Suprapubic skin (tissue), 4 donors: ENCODE measurements at regions not wholly inside any gene's neighbourhood (a gene's known extent, or its start where the extent isn't known, plus 50 kb on each side); places are given as distances from the start of the nearest gene placed in this dataset.

Source experiments
- DNase-seq, 2 donors: peaks; one replicate each; pipeline ENCODE4 v3.0.0-alpha.2; 2019; ENCODE audit warnings: low spot score in 2 of 2
- H3K27ac ChIP-seq: fragments of 200-600 bp; sonication (generic); one replicate; pipeline ENCODE4 v1.5.1; 2019
- H3K27me3 ChIP-seq: fragments of 200-600 bp; sonication (generic); one replicate; pipeline ENCODE4 v1.5.1; 2019
- H3K36me3 ChIP-seq: fragments of 200-600 bp; sonication (generic); one replicate; pipeline ENCODE4 v1.5.1; 2019
- H3K4me1 ChIP-seq: fragments of 200-600 bp; sonication (generic); one replicate; pipeline ENCODE4 v1.5.1; 2019
- H3K4me3 ChIP-seq: fragments of 200-600 bp; sonication (generic); one replicate; pipeline ENCODE4 v1.5.1; 2019; ENCODE audit warnings: mild to moderate bottlenecking
- H3K9me3 ChIP-seq: fragments of 200-600 bp; sonication (generic); one replicate; pipeline ENCODE4 v1.5.1; 2019
- EP300 ChIP-seq: sonication (generic); formaldehyde crosslinking; IDR thresholded peaks from one replicate; pipeline ENCODE4 v1.6.1; 2017; ENCODE audit warnings: antibody characterized with exemption
- POLR2A ChIP-seq, 2 donors: fragments of 450-650 bp; IDR thresholded peaks; one replicate each; pipeline ENCODE4 v1.6.1; 2017; ENCODE audit warnings: antibody characterized with exemption in 2 of 2, mild to moderate bottlenecking in 2 of 2, moderate library complexity in 2 of 2
- POLR2AphosphoS5 ChIP-seq, 3 donors: sonication (generic); formaldehyde crosslinking; IDR thresholded peaks; one replicate each; pipeline ENCODE4 v1.6.1; 2017; ENCODE audit warnings: antibody characterized with exemption in 3 of 3
- WGBS: methylation state at CpG from one replicate; pipeline ENCODE4 v1.1.5; 2018; 5-methylcytosine and 5-hydroxymethylcytosine counted together
- TF ChIP-seq, protein P1 (sequence below), 2 donors: fragments of 200-600 bp in 1 of 2; fragments of 450-650 bp in 1 of 2; sonication (generic) in 1 of 2; IDR thresholded peaks; one replicate each; pipeline ENCODE4 v1.5.1; 2016 to 2019; ENCODE audit warnings: antibody characterized with exemption in 2 of 2, mild to moderate bottlenecking in 1 of 2, moderate library complexity in 1 of 2

GRCh38 chr4:22869235-22869634 lies 176.5 kb downstream of the GBA3 start:
- Histone ChIP-seq H3K27me3 (no peaks in the 10 kb centered on the region), H3K36me3 (no peaks in the 10 kb centered on the region), H3K9me3 (no peaks in the 10 kb centered on the region), H3K27ac (no peak overlapping the region), H3K4me3 (no peak overlapping the region), H3K4me1 (no peaks in the 10 kb centered on the region)
- DNase-seq: no peak
- 35% methylated on average over 3 of the region's 3 CpGs for WGBS
- TF ChIP-seq POLR2A (IDR thresholded peaks at IDR 0.05): no peak
- TF ChIP-seq EP300: no peak
- no peak for TF ChIP-seq POLR2AphosphoS5 (IDR thresholded peaks at IDR 0.05)
- TF ChIP-seq, protein P1, sequence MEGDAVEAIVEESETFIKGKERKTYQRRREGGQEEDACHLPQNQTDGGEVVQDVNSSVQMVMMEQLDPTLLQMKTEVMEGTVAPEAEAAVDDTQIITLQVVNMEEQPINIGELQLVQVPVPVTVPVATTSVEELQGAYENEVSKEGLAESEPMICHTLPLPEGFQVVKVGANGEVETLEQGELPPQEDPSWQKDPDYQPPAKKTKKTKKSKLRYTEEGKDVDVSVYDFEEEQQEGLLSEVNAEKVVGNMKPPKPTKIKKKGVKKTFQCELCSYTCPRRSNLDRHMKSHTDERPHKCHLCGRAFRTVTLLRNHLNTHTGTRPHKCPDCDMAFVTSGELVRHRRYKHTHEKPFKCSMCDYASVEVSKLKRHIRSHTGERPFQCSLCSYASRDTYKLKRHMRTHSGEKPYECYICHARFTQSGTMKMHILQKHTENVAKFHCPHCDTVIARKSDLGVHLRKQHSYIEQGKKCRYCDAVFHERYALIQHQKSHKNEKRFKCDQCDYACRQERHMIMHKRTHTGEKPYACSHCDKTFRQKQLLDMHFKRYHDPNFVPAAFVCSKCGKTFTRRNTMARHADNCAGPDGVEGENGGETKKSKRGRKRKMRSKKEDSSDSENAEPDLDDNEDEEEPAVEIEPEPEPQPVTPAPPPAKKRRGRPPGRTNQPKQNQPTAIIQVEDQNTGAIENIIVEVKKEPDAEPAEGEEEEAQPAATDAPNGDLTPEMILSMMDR (IDR thresholded peaks at IDR 0.05): no peak
